ENCODE measurements at regions not wholly inside any gene's neighbourhood (a gene's known extent, or its start where the extent isn't known, plus 50 kb on each side); places are given as distances from the start of the nearest gene placed in this dataset.
"Not testable (repeated sequence)": the region's sequence is repeated elsewhere in the genome, so short reads cannot be mapped to it uniquely, and the experiment has no call there.

- DNase-seq (ENCODE audit: low read depth in 1 of 2, low spot score in 1 of 2): no peak
Observed at GRCh38 chr5:117027384-117027783, 452.8 kb upstream of the SEMA6A start.

- no peak for DNase-seq (ENCODE audit: low read depth in 1 of 2, low spot score in 1 of 2)
Observed at GRCh38 chr5:117020999-117021398, 446.4 kb upstream of the SEMA6A start.

- no peak for DNase-seq (ENCODE audit: low read depth in 1 of 2, low spot score in 1 of 2)
Observed at GRCh38 chr5:117013280-117013877, 438.8 kb upstream of the SEMA6A start.

GRCh38 chr5:117010574-117010973 lies 436.0 kb upstream of the SEMA6A start:
- no peak for DNase-seq (ENCODE audit: low read depth in 1 of 2, low spot score in 1 of 2)

- no peak for DNase-seq (ENCODE audit: low read depth in 1 of 2, low spot score in 1 of 2)
Observed at GRCh38 chr5:116998024-116998423, 423.4 kb upstream of the SEMA6A start.

GRCh38 chr5:116992681-116993080 lies 418.1 kb upstream of the SEMA6A start:
- no peak for DNase-seq (ENCODE audit: low read depth in 1 of 2, low spot score in 1 of 2)

- no peak for DNase-seq (ENCODE audit: low read depth in 1 of 2, low spot score in 1 of 2)
Observed at GRCh38 chr5:116989995-116990394, 415.4 kb upstream of the SEMA6A start.

- DNase-seq (ENCODE audit: low read depth in 1 of 2, low spot score in 1 of 2): no peak
Observed at GRCh38 chr5:116982035-116982434, 407.4 kb upstream of the SEMA6A start.

- no peak for DNase-seq (ENCODE audit: low read depth in 1 of 2, low spot score in 1 of 2)
Observed at GRCh38 chr5:116980581-116980980, 406.0 kb upstream of the SEMA6A start.

GRCh38 chr5:116976767-116977166 lies 402.1 kb upstream of the SEMA6A start:
- no peak for DNase-seq (ENCODE audit: low read depth in 1 of 2, low spot score in 1 of 2)

GRCh38 chr5:116971131-116971530 lies 396.5 kb upstream of the SEMA6A start:
- no peak for DNase-seq (ENCODE audit: low read depth in 1 of 2, low spot score in 1 of 2)

GRCh38 chr5:116970318-116970717 lies 395.7 kb upstream of the SEMA6A start:
- DNase-seq (ENCODE audit: low read depth in 1 of 2, low spot score in 1 of 2): no peak

GRCh38 chr5:116964438-116964837 lies 389.8 kb upstream of the SEMA6A start:
- no peak for DNase-seq (ENCODE audit: low read depth in 1 of 2, low spot score in 1 of 2)

- no peak for DNase-seq (ENCODE audit: low read depth in 1 of 2, low spot score in 1 of 2)
Observed at GRCh38 chr5:116961021-116961420, 386.4 kb upstream of the SEMA6A start.

- no peak for DNase-seq (ENCODE audit: low read depth in 1 of 2, low spot score in 1 of 2)
Observed at GRCh38 chr5:116959843-116960242, 385.2 kb upstream of the SEMA6A start.

- DNase-seq (ENCODE audit: low read depth in 1 of 2, low spot score in 1 of 2): no peak
Observed at GRCh38 chr5:116953251-116953930, 378.8 kb upstream of the SEMA6A start.

GRCh38 chr5:116951219-116951618 lies 376.6 kb upstream of the SEMA6A start:
- DNase-seq (ENCODE audit: low read depth in 1 of 2, low spot score in 1 of 2): no peak

GRCh38 chr5:116947691-116948528 lies 373.3 kb upstream of the SEMA6A start:
- DNase-seq (ENCODE audit: low read depth in 1 of 2, low spot score in 1 of 2): peak; percentile 2 to 9

- not testable (repeated sequence) for DNase-seq (ENCODE audit: low read depth in 1 of 2, low spot score in 1 of 2)
Observed at GRCh38 chr5:116945613-116946382, 371.2 kb upstream of the SEMA6A start.

- no peak for DNase-seq (ENCODE audit: low read depth in 1 of 2, low spot score in 1 of 2)
Observed at GRCh38 chr5:116944183-116944582, 369.6 kb upstream of the SEMA6A start.

GRCh38 chr5:116942622-116943021 lies 368.0 kb upstream of the SEMA6A start:
- DNase-seq (ENCODE audit: low read depth in 1 of 2, low spot score in 1 of 2): no peak
